Activated T-cell treated with anti-CD3 and anti-CD28 coated beads for 1 hour (primary cell): ENCODE measurements at regions not wholly inside any gene's neighbourhood (a gene's known extent, or its start where the extent isn't known, plus 50 kb on each side); places are given as distances from the start of the nearest gene placed in this dataset.
"Not testable (repeated sequence)": the region's sequence is repeated elsewhere in the genome, so short reads cannot be mapped to it uniquely, and the experiment has no call there.

Source experiments
- DNase-seq: peaks from one replicate; pipeline ENCODE4 v3.0.0-alpha.2; 2020; ENCODE audit warnings: low read depth

GRCh38 chr6:119960036-119960435 lies 610.5 kb upstream of the MAN1A1 start:
- DNase-seq: no peak

- DNase-seq: no peak
Measured at GRCh38 chr6:119957195-119957594, 607.6 kb upstream of the MAN1A1 start.

- DNase-seq: no peak
Measured at GRCh38 chr6:119952696-119953095, 603.1 kb upstream of the MAN1A1 start.

GRCh38 chr6:119950681-119951080 lies 601.1 kb upstream of the MAN1A1 start:
- no peak for DNase-seq

DNA sequence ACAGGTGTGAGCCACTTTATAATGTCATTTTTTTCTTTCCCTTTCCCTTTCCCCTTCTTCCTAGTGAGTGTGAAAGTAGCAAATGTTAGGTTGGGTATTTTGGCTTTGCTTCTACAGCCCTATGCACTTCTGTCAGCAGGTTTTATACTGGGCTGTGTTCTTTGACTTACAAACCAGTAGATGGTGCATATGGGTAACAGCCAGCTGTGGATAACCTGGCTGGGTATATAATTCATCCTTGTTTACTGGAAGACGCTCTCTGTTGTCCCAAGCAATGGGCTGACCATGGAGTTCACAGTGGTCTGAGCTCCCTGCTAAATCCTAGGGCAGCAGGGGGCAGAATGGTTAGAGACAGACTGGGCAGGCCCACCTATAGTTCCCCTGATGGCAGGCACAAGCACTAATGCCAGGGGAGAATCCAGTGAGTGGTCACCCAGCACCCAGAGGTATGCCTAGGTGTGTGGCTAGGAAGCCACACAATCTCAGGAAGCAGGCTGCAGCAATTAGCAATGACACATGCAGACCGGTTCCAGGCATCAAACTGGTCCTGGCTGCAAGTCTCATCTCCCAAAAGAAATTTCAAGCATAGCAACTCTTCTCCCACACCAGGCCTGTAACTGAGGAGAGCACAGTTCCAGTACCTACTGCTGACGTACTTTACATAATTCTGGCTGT lies 592.7 kb upstream of the MAN1A1 start:
- DNase-seq: no peak

DNA sequence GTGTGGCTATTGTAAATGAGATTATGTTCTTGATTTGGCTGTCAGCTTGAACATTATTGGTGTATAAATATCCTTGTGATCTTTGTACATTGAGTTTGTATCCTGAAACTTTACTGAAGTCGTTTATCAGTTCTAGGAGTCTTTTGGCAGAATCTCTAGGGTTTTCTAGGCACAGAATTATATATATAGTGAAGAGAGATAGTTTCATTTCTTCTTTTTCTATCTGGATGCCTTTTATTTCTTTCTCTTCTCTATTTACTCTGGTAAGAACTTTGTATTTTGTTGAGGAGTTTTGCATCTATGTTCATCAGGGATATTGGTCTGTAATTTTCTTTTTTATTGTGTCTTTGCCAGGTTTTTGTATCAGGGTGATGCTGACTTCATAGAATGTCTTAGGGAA lies 589.2 kb upstream of the MAN1A1 start:
- no peak for DNase-seq

GRCh38 chr6:119934816-119935215 lies 585.3 kb upstream of the MAN1A1 start:
- DNase-seq: no peak

- no peak for DNase-seq
Measured at GRCh38 chr6:119929121-119929520, 579.6 kb upstream of the MAN1A1 start.

- DNase-seq: not testable (repeated sequence)
Measured at GRCh38 chr6:119924888-119925287, 575.3 kb upstream of the MAN1A1 start.

DNA sequence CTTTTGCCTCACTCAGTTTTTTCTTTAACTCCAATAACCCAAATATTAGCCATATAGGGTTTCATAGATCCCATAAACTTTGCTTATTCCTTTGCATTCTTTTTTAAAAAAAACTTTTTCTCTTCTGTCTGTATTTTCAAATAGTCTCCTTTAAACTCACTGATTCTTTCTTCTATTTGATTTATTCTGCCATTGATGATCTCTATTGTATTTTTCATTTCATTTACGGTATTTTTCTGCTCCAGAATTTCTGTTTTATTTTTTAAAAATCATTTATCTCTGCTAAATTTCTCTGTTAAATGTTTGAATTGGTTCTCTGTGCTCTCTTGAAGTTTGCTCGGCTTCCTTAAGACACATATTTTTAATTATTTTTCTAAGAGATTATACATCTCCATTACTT lies 573.3 kb upstream of the MAN1A1 start:
- DNase-seq: no peak

DNA sequence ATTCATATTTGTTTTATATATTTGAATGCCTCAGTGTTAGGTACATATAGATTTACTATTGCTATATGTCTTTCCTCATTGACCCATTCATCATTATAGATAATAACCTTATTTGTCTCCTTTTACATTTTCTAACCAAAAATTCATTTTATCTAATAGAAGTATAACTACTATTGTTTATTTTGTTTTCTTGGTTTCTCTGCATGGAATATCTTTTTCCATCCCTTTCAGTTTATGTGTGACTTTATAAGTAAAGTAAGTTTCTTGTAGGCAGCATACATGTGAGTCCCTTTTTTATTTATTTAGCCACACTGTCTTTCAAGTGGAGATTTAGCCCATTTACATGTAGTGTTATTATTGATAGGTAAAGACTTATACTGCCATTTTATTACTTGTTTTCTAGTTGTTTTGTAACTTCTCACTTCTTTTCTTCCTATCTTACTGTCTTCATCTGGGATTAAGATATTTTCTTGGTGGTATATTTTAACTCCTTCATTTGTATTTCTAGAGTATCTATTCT lies 572.0 kb upstream of the MAN1A1 start:
- DNase-seq: no peak

GRCh38 chr6:119917186-119917585 lies 567.6 kb upstream of the MAN1A1 start:
- no peak for DNase-seq

DNA sequence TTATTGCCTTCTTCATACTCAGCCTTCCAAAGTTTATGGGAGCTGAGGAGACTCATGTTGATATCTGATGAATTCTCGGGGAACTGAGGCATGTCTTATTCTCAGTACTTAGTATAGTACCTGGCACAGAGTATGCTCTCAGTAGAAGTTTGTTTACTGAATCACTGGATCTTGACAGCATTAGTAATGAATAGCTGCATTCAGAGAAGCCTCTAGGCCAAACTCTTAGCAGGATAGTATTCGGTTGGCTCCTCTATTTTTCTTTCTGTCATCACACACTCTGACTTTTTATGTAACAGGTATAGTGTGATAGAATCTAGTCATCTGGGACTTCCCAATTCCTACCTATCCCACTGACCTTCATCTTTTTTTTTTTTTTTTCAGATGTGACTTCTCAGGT lies 566.4 kb upstream of the MAN1A1 start:
- no peak for DNase-seq

DNA sequence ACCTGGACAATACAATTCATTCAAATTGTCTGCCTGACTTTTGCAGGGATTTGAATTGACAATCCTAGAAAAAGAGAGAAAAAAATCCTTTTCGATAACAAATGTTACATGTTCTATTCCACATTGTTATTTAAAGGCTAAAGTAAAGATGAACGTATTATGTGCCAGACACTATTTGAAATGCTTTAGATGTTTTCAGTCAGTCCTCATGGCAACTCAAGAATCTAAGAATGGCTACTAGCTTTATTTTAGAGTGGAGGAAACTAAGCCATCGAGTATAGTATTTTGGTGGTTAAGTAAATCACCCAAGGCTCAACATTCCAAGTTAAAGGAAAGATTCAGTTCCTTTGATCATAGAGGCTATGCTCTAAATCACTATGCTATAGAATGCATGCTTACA lies 558.6 kb upstream of the MAN1A1 start:
- no peak for DNase-seq

- no peak for DNase-seq
Measured at GRCh38 chr6:119902681-119903080, 553.1 kb upstream of the MAN1A1 start.

DNA sequence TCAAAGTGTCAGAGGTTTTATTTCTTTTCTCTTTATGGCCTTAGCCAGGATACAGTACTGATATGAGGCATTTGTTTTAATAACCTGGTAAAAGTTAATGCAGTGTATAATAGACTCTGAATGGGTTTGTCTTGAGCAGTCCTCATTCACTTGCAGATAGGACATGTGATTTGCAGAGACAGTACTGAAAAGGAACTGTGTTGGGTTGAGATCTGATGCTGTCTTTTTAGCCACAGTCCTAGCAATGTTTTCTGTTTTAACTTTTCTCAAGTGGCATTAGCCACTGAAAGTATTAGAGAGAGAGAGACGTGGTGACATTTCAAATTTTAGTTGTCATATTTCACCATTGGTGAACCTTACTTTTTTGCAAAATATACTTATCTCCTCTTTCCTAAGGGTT lies 547.2 kb upstream of the MAN1A1 start:
- no peak for DNase-seq

DNA sequence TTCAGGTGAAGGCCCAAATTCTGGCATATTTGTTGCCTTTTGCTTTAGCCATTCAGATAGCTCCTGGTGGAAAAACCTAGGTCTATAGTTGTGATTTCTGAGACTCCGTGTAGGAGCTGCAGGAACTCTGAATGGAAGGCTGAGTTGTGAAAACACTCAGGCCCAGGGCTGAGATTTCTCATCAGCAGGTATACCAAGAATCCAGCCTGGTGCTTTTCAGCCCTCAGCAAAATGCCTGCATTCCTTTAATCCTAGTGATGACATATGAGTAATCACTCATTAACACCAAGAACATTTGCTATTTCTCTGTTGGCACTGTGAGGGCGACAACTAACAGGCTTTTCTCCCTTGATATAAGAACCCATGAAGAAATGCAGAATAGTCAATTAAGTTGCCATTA lies 546.1 kb upstream of the MAN1A1 start:
- no peak for DNase-seq

GRCh38 chr6:119894811-119895210 lies 545.2 kb upstream of the MAN1A1 start:
- DNase-seq: no peak

DNA sequence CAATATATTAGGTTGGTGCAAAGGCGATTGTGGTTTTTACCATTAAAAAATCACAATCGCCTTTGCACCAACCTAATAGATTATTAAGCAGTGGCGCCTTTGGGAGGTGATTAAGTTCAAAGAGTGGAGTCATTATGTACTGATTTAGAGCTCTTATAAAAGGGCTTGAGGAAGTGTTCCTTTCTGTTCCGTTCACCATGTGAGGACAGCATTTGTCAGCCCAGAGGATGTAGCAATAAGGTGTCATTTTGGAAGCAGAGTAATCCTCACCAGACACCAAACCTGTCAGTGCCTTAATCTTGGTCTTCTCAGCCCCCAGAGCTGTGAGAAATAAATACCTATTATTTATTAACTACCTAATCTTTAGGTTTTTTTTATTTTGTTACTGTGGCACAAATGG lies 542.1 kb upstream of the MAN1A1 start:
- no peak for DNase-seq

- DNase-seq: no peak
Measured at GRCh38 chr6:119891206-119891605, 541.6 kb upstream of the MAN1A1 start.

DNA sequence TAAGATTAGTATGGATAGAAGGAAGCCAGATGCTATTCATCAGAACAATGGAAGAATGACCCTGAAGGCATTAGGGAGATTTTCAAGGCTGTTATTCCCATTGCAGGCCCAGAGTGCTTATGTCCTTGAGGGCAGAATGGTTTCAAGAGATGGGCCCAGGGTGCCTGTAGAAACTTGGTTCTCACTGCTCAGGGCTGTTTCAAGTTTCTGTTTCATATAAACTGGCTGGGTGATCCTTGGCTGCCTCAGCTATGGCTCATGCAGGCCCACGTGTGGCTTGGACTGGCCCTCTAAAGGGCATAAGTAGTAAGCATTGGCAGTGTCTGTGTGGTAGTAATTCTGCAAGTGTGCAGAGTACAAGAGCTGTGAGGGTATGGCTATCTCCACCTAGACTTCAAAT lies 540.9 kb upstream of the MAN1A1 start:
- no peak for DNase-seq

DNA sequence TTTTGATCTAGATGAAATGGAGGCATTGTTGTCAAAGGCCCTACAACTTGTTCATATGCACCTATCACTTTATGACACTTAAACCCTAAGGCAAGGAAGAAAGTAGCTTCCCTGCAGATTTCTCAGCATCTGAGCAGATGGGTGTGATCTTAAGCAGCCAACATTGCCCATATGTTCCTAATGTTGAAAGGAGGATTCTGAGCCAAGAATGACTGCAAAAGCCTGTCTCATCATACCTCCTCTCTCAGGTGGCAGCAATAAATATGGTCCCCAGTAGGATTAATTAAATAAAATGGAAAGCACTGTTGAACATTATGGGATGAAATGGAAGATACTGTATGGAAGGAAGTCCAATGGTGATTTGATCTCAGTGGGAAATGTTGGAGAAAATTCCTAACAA lies 538.1 kb upstream of the MAN1A1 start:
- no peak for DNase-seq

- no peak for DNase-seq
Measured at GRCh38 chr6:119881416-119881815, 531.9 kb upstream of the MAN1A1 start.

DNA sequence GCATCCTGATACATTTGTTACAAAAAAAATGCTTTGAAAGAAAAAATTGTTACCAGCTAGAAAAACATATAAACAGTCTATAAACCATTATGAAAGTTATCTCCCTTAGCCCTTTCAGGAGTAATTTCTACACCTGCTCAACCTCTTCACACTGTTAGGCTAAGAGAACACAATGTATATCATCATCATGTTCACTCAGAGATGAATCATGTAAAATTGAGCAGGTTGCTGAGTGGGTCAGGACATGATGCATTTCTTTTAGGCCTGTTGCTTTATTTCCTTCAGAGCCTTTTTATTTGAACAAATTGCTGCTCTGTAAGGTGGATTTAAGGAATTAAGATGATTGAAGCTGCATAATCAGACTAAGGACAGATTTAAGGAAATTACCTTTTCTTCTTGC lies 531.3 kb upstream of the MAN1A1 start:
- DNase-seq: no peak
